ENCODE measurements at regions not wholly inside any gene's neighbourhood (a gene's known extent, or its start where the extent isn't known, plus 50 kb on each side); places are given as distances from the start of the nearest gene placed in this dataset.
"Not testable (repeated sequence)": the region's sequence is repeated elsewhere in the genome, so short reads cannot be mapped to it uniquely, and the experiment has no call there.

- DNase-seq, result no peak
These were observed 776.9 kb downstream of the TBC1D22A start for GRCh38 chr22:47539374-47539773.

GRCh38 chr22:47535681-47536080 is 773.2 kb downstream of the TBC1D22A start:
- no peak for DNase-seq

- no peak for DNase-seq
These were observed 772.5 kb downstream of the TBC1D22A start for GRCh38 chr22:47534804-47535410.

GRCh38 chr22:47533961-47534803 is 771.7 kb downstream of the TBC1D22A start:
- DNase-seq, result no peak

- no peak for DNase-seq
These were observed 754.6 kb downstream of the TBC1D22A start for GRCh38 chr22:47517062-47517461.

GRCh38 chr22:47515384-47516125 is 753.1 kb downstream of the TBC1D22A start:
- DNase-seq, result no peak

GRCh38 chr22:47512617-47513016 is 750.2 kb downstream of the TBC1D22A start:
- DNase-seq, result no peak

- DNase-seq, result no peak
These were observed 742.5 kb downstream of the TBC1D22A start for GRCh38 chr22:47504962-47505361.

- DNase-seq, result no peak
These were observed 736.6 kb downstream of the TBC1D22A start for GRCh38 chr22:47498969-47499495.

- DNase-seq, result no peak
These were observed 735.2 kb downstream of the TBC1D22A start for GRCh38 chr22:47497666-47498065.

- DNase-seq, result peak; percentile 9
These were observed 732.7 kb downstream of the TBC1D22A start for GRCh38 chr22:47495110-47495509.

- not testable (repeated sequence) for DNase-seq
These were observed 725.7 kb downstream of the TBC1D22A start for GRCh38 chr22:47488131-47488530.

- no peak for DNase-seq
These were observed 724.3 kb downstream of the TBC1D22A start for GRCh38 chr22:47486569-47487312.

GRCh38 chr22:47484960-47485569 is 722.6 kb downstream of the TBC1D22A start:
- DNase-seq, result no peak

GRCh38 chr22:47476231-47476630 is 713.8 kb downstream of the TBC1D22A start:
- no peak for DNase-seq

- DNase-seq, result no peak
These were observed 712.4 kb downstream of the TBC1D22A start for GRCh38 chr22:47474895-47475294.

GRCh38 chr22:47474464-47474863 is 712.0 kb downstream of the TBC1D22A start:
- no peak for DNase-seq

GRCh38 chr22:47472636-47473035 is 710.2 kb downstream of the TBC1D22A start:
- no peak for DNase-seq

GRCh38 chr22:47471406-47471805 is 709.0 kb downstream of the TBC1D22A start:
- DNase-seq, result no peak

- DNase-seq, result no peak
These were observed 703.4 kb downstream of the TBC1D22A start for GRCh38 chr22:47465809-47466208.

- no peak for DNase-seq
These were observed 702.8 kb downstream of the TBC1D22A start for GRCh38 chr22:47465222-47465621.

- no peak for DNase-seq
These were observed 700.8 kb downstream of the TBC1D22A start for GRCh38 chr22:47463220-47463619.
